GM13976 (cell line): ENCODE measurements at regions not wholly inside any gene's neighbourhood (a gene's known extent, or its start where the extent isn't known, plus 50 kb on each side); places are given as distances from the start of the nearest gene placed in this dataset.

Source experiments
- DNase-seq: peaks from one replicate; pipeline ENCODE4 v3.0.0; 2012; ENCODE audit warnings: low spot score
- CTCF ChIP-seq: IDR thresholded peaks from 2 replicates; pipeline ENCODE4 v1.5.1; 2012; ENCODE audit warnings: borderline replicate concordance, mild to moderate bottlenecking; ENCODE audit not compliant: insufficient read depth; ENCODE audit errors: extremely low read depth, missing control alignments, control extremely low read depth
- in situ Hi-C: fragments of 300-500 bp; cut with MboI; formaldehyde crosslinking; loops from one replicate; pipeline ENCODE4 v1.12.0; 2022; ENCODE audit warnings: low sequenced_read_pairs, mixed read lengths, inconsistent platforms; ENCODE audit not compliant: unreplicated experiment

DNA sequence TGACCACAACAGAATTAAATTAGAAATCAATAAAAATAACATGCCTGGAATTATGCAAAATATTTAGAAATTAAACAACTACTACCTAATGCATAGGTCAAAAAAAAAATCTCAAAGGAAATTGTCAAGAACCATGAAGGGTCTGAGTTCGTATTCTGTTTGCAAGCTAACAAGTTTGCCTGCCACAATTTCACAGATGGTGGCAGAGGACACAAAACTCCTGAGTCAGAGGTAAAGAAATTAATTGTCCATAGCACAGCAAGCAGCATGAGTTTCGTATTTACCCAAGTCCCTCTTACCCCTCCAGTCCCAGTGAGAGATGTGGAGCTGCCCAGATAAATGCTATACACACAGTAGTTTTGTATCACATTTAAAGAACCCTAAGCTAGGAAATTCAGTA, 675.9 kb downstream of the UQCRFS1 start:
- no peak for TF ChIP-seq CTCF
- no peak for DNase-seq
- in situ Hi-C loops: no loop called here

- no peak for TF ChIP-seq CTCF
- in situ Hi-C loops: no loop called here
- DNase-seq: no peak
Measured at GRCh38 chr19:28535352-28535775, 677.6 kb downstream of the UQCRFS1 start.

- in situ Hi-C loops: no loop called here
- no peak for DNase-seq
Measured at GRCh38 chr19:28534766-28535351, 678.1 kb downstream of the UQCRFS1 start.

GRCh38 chr19:28532765-28533341, 680.1 kb downstream of the UQCRFS1 start:
- in situ Hi-C loops: no loop called here
- DNase-seq: no peak
- no peak for TF ChIP-seq CTCF

More at GRCh38 chr19:28534766-28535351, 678.1 kb downstream of the UQCRFS1 start:
- no peak for TF ChIP-seq CTCF

DNA sequence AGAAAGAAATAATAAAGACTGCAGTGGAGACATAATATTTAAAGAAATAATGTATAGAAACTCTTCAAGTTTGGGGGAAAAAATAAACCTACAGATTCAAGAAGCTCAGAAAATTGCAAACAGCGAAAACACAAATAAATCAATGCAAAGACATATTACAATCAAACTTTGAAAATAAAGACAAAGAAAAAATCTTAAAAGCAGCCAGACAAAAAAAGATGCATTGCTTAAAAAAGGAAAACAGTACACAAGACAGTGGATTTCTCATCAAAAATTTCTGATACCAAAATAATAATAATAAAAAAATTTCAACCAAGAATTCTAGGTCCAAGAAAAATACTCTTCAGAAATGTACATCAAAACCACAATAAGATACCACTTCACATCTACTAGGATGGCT, 681.0 kb downstream of the UQCRFS1 start:
- in situ Hi-C loops: no loop called here
- no peak for DNase-seq
- no peak for TF ChIP-seq CTCF

DNA sequence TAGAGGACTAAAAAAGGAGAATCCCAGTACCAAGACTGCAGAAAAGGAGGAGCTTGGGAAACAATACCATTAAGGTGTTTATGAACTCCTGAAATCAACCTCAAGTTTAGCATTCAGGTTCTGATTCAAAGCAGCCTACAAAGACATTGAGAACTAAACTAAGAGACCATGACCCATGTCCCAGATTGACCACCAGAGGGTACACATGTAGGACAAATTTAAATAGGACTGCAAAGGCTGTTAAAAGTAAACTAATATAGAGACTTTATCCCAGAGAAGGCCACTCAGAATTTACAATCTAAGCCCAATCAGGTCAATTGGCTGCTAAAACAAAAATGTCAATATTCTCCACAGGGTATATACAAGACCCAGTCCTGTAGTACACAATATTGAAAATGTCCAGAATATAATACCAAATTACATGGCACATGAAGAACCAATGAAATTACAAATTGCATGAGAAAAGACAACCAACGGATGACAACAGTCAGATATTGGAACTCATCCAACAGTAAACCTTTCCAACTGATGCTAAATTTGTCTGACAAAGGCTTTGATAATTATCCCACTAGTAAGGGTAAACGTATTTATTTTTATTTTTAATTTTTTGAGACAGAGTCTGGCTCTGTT, 682.4 kb downstream of the UQCRFS1 start:
- in situ Hi-C loops: no loop called here
- no peak for TF ChIP-seq CTCF
- DNase-seq: no peak
